ENCODE measurements at regions not wholly inside any gene's neighbourhood (a gene's known extent, or its start where the extent isn't known, plus 50 kb on each side); places are given as distances from the start of the nearest gene placed in this dataset.

GRCh38 chr16:9499941-9500593 lies 408.6 kb downstream of the HAPSTR1 start:
- TF ChIP-seq TAF1 (IDR thresholded peaks at IDR 0.05; ENCODE audit: borderline replicate concordance, low read depth, low read length) = no peak
- no peak for TF ChIP-seq POLR2AphosphoS5 (IDR thresholded peaks at IDR 0.05; ENCODE audit: low read depth, low read length)
- TF ChIP-seq POLR2A (IDR thresholded peaks at IDR 0.05; ENCODE audit: low read depth, low read length) = no peak
- FAIRE-seq = no peak
- no peak for DNase-seq (ENCODE audit: insufficient read length)

DNA sequence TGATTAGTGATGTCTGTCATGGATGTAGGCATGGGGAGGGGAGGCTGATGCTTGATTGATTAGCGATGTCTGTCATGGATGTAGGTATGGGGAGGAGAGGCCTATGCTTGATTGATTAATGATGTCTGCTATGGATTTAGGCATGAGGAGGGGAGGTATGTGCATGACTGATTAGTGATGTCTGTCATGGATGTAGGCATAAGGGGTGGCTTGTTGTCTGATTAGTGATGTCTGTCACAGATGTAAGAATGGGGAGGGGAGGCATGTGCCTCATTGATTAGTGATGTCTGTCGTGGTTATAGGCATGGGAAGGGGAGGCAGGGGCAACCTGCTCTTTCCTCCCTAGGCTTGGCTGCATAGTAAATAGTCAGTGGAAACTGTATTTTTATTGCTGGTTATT lies 409.4 kb downstream of the HAPSTR1 start:
- FAIRE-seq = no peak
- TF ChIP-seq TAF1 (IDR thresholded peaks at IDR 0.05; ENCODE audit: borderline replicate concordance, low read depth, low read length) (no peak), POLR2AphosphoS5 (IDR thresholded peaks at IDR 0.05; ENCODE audit: low read depth, low read length) (no peak), POLR2A (IDR thresholded peaks at IDR 0.05; ENCODE audit: low read depth, low read length) (no peak)
- no peak for DNase-seq (ENCODE audit: insufficient read length)

DNA sequence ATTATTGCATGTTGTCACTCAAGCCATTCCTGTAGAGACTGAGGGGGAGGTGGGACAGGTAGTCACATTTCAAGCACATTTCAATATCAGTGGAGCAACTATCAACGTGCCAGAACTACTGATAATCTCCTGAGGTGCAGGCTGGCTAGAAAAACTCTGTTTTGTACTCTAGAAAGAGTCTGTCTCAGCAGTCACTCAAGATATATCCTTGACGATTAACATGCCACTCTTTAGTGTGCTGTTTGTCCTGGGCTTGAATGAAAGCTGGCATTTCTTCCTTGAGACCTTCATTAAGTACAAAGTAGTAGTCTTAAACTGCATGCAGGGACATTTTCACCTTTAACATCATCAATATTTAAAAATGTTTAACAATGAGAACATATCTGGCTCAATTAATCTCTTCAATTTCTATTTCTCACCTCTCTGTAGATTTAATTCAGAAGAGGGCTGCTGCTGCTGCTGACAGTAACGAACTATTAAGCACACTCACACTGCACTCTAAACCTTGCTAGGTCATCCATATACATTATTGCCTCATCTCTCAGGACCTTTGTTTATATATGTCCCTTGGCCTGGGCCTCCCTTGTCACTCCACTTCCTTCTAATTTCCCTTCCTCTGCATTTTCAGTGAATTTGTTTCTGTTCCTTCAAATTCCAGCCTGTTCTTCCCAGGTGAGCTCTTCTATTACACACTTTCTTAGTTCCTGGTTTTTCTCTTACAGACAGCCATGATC lies 412.0 kb downstream of the HAPSTR1 start:
- DNase-seq (ENCODE audit: insufficient read length) (no peak), FAIRE-seq (no peak)
- TF ChIP-seq TAF1 (IDR thresholded peaks at IDR 0.05; ENCODE audit: borderline replicate concordance, low read depth, low read length) = no peak
- TF ChIP-seq POLR2A (IDR thresholded peaks at IDR 0.05; ENCODE audit: low read depth, low read length) = no peak
- no peak for TF ChIP-seq POLR2AphosphoS5 (IDR thresholded peaks at IDR 0.05; ENCODE audit: low read depth, low read length)

- no peak for FAIRE-seq
- DNase-seq (ENCODE audit: insufficient read length) = no peak
- no peak for TF ChIP-seq POLR2AphosphoS5 (IDR thresholded peaks at IDR 0.05; ENCODE audit: low read depth, low read length)
- TF ChIP-seq POLR2A (IDR thresholded peaks at IDR 0.05; ENCODE audit: low read depth, low read length) = no peak
- TF ChIP-seq TAF1 (IDR thresholded peaks at IDR 0.05; ENCODE audit: borderline replicate concordance, low read depth, low read length) = no peak
Measured at GRCh38 chr16:9508328-9508936, 417.0 kb downstream of the HAPSTR1 start.

GRCh38 chr16:9509663-9510062 lies 418.2 kb downstream of the HAPSTR1 start:
- TF ChIP-seq POLR2A (IDR thresholded peaks at IDR 0.05; ENCODE audit: low read depth, low read length) (no peak), TAF1 (IDR thresholded peaks at IDR 0.05; ENCODE audit: borderline replicate concordance, low read depth, low read length) (no peak), POLR2AphosphoS5 (IDR thresholded peaks at IDR 0.05; ENCODE audit: low read depth, low read length) (no peak)
- DNase-seq (ENCODE audit: insufficient read length) = no peak
- no peak for FAIRE-seq

GRCh38 chr16:9511389-9511788 lies 419.9 kb downstream of the HAPSTR1 start:
- FAIRE-seq (no peak), DNase-seq (ENCODE audit: insufficient read length) (no peak)
- TF ChIP-seq POLR2A (IDR thresholded peaks at IDR 0.05; ENCODE audit: low read depth, low read length) (no peak), TAF1 (IDR thresholded peaks at IDR 0.05; ENCODE audit: borderline replicate concordance, low read depth, low read length) (no peak), POLR2AphosphoS5 (IDR thresholded peaks at IDR 0.05; ENCODE audit: low read depth, low read length) (no peak)

DNA sequence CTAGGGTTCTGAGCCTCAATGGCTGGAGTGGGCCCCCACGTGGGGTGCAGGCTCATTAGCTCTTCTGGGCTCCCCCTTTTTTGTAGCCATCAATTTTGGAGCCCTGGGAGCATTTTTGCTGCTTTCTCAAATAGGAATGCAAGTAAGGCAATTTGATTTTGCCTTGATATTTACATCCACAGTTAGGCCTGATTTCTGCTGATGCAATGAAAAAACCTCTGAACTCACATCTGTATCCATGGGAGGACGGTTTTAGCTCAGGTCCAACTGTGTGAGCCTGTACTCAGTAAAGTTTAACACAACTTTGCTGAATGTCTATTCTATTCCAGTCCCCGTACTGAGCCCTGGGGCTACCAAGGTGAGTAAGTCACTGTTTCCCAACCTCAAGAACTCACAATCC lies 425.0 kb downstream of the HAPSTR1 start:
- no peak for DNase-seq (ENCODE audit: insufficient read length)
- no peak for FAIRE-seq
- TF ChIP-seq POLR2A (IDR thresholded peaks at IDR 0.05; ENCODE audit: low read depth, low read length) (no peak), POLR2AphosphoS5 (IDR thresholded peaks at IDR 0.05; ENCODE audit: low read depth, low read length) (no peak), TAF1 (IDR thresholded peaks at IDR 0.05; ENCODE audit: borderline replicate concordance, low read depth, low read length) (no peak)

- DNase-seq (ENCODE audit: insufficient read length) (no peak), FAIRE-seq (no peak)
- no peak for TF ChIP-seq POLR2AphosphoS5 (IDR thresholded peaks at IDR 0.05; ENCODE audit: low read depth, low read length)
- no peak for TF ChIP-seq POLR2A (IDR thresholded peaks at IDR 0.05; ENCODE audit: low read depth, low read length)
- no peak for TF ChIP-seq TAF1 (IDR thresholded peaks at IDR 0.05; ENCODE audit: borderline replicate concordance, low read depth, low read length)
Measured at GRCh38 chr16:9518051-9518450, 426.6 kb downstream of the HAPSTR1 start.

DNA sequence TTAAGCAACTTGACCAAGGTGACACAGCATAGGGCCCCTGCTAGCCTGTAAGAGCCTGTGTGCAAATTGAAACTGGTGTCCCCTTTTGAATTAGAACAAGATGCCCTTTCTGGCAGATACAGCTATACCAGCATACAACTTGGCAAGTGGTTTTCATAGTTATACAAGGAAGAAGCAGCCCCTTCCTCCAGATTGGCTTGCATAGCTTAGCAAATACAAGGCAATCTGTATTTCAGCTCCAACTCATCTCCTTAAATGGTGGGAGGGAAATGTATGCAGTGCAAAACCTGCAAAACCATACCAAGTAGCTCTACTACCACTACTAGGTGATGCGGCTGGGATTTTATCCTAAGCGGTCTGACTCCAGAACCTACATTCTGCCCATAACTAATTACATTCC lies 427.1 kb downstream of the HAPSTR1 start:
- TF ChIP-seq POLR2AphosphoS5 (IDR thresholded peaks at IDR 0.05; ENCODE audit: low read depth, low read length) = no peak
- TF ChIP-seq TAF1 (IDR thresholded peaks at IDR 0.05; ENCODE audit: borderline replicate concordance, low read depth, low read length) = no peak
- TF ChIP-seq POLR2A (IDR thresholded peaks at IDR 0.05; ENCODE audit: low read depth, low read length) = no peak
- no peak for DNase-seq (ENCODE audit: insufficient read length)
- FAIRE-seq = no peak

- DNase-seq (ENCODE audit: insufficient read length) (no peak), FAIRE-seq (no peak)
- TF ChIP-seq POLR2A (IDR thresholded peaks at IDR 0.05; ENCODE audit: low read depth, low read length) (no peak), TAF1 (IDR thresholded peaks at IDR 0.05; ENCODE audit: borderline replicate concordance, low read depth, low read length) (no peak), POLR2AphosphoS5 (IDR thresholded peaks at IDR 0.05; ENCODE audit: low read depth, low read length) (no peak)
Measured at GRCh38 chr16:9521749-9522370, 430.4 kb downstream of the HAPSTR1 start.

- DNase-seq (ENCODE audit: insufficient read length) = no peak
- no peak for FAIRE-seq
- TF ChIP-seq POLR2AphosphoS5 (IDR thresholded peaks at IDR 0.05; ENCODE audit: low read depth, low read length) = no peak
- TF ChIP-seq TAF1 (IDR thresholded peaks at IDR 0.05; ENCODE audit: borderline replicate concordance, low read depth, low read length) = no peak
- no peak for TF ChIP-seq POLR2A (IDR thresholded peaks at IDR 0.05; ENCODE audit: low read depth, low read length)
Measured at GRCh38 chr16:9522614-9523013, 431.2 kb downstream of the HAPSTR1 start.

Measured in GM12892 (cell line).